HCT116 (cell line): ENCODE measurements at regions not wholly inside any gene's neighbourhood (a gene's known extent, or its start where the extent isn't known, plus 50 kb on each side); places are given as distances from the start of the nearest gene placed in this dataset.

Experiments used
- ATAC-seq: fragments of 200-7000 bp; cut with Tn5 transposase; 2 replicates; pipeline ENCODE4 v1.9.1; 2020; ENCODE audit warnings: mild to moderate bottlenecking, moderate library complexity
- BruUV-seq: library from RNA; stranded (reverse); fragments of 400-500 nt; replicated peaks from 2 replicates; lab custom pipeline; 2021; lab: Mats Ljungman, UMichigan
- CTCF ChIA-PET: fragments of 300-600 bp; sonication (Branson Sonifier 250); formaldehyde crosslinking; loops from one replicate; lab custom pipeline; 2021; ENCODE audit warnings: antibody characterized with exemption; lab: Charles Lee
- POLR2A ChIA-PET: fragments of 300-600, 350-600 bp; sonication (Branson Sonifier 250); formaldehyde crosslinking; loops from one replicate; lab custom pipeline; 2021; ENCODE audit warnings: antibody characterized with exemption; lab: Charles Lee
- RAD21 ChIA-PET, 2 experiments: fragments of 300-600 bp; sonication (Branson Sonifier 250); formaldehyde crosslinking; loops; one replicate each; lab custom pipeline; 2023; ENCODE audit warnings: low total read pairs in 2 of 2; ENCODE audit not compliant: uncharacterized antibody in 2 of 2, unreplicated experiment in 2 of 2, low non-redundant PET in 1 of 2; lab: Charles Lee
- DNase-seq: peaks from one replicate; pipeline ENCODE4 v3.0.0-alpha.2; 2010; ENCODE audit warnings: low read depth, low spot score
- H2AFZ ChIP-seq: fragments of 200-600 bp; shearing (Covaris generic), sonication (generic); 2 replicates; pipeline ENCODE4 v1.6.1; 2017; ENCODE audit warnings: low read depth, mixed run types, mixed read lengths, antibody characterized with exemption, low read length; ENCODE audit not compliant: poor library complexity, severe bottlenecking
- H3K27ac ChIP-seq: 2 replicates; pipeline ENCODE4 v1.5.1; 2012; ENCODE audit warnings: low read depth, low read length
- H3K27me3 ChIP-seq: fragments of 200-600 bp; sonication (generic); 2 replicates; pipeline ENCODE4 v1.6.1; 2016; ENCODE audit warnings: mixed run types, low read length, mixed read lengths; ENCODE audit not compliant: insufficient read depth
- H3K36me3 ChIP-seq, 2 experiments: fragments of 200-500 bp in 1 of 2; fragments of 200-600 bp in 1 of 2; sonication (Bioruptor generic) in 1 of 2; sonication (generic) in 1 of 2; 2 replicates each; pipeline versions ENCODE4 v1.5.1 to v1.6.1; 2014 to 2016; ENCODE audit warnings: low read length in 2 of 2, inconsistent platforms in 1 of 2, mixed read lengths in 1 of 2, mixed run types in 1 of 2; ENCODE audit not compliant: insufficient read depth in 2 of 2, control insufficient read depth in 1 of 2
- H3K4me1 ChIP-seq, 2 experiments: fragments of 200-600 bp in 1 of 2; sonication (generic) in 1 of 2; 2 replicates each; pipeline versions ENCODE4 v1.5.1 to v1.6.1; 2012 to 2017; ENCODE audit warnings: low read length in 2 of 2, inconsistent platforms in 1 of 2, mild to moderate bottlenecking in 1 of 2, mixed read lengths in 1 of 2, mixed run types in 1 of 2, moderate library complexity in 1 of 2; ENCODE audit not compliant: insufficient read depth in 2 of 2, control insufficient read depth in 1 of 2
- H3K4me2 ChIP-seq: fragments of 200-600 bp; sonication (generic); 2 replicates; pipeline ENCODE4 v1.6.1; 2017; ENCODE audit warnings: mixed run types, low read length, mixed read lengths
- H3K4me3 ChIP-seq, 2 experiments: fragments of 200-600 bp in 1 of 2; sonication (generic) in 1 of 2; replicated peaks in 1 of 2; 2 replicates each; pipeline ENCODE4 v1.5.1; 2011 to 2016; ENCODE audit warnings: low read length in 2 of 2, control low read depth in 1 of 2, low read depth in 1 of 2, mild to moderate bottlenecking in 1 of 2, mixed read lengths in 1 of 2, mixed run types in 1 of 2
- H3K79me2 ChIP-seq: fragments of 200-600 bp; sonication (generic); 2 replicates; pipeline ENCODE4 v1.6.1; 2017; ENCODE audit warnings: mild to moderate bottlenecking, mixed run types, low read length, moderate library complexity, mixed read lengths; ENCODE audit not compliant: insufficient read depth
- H3K9ac ChIP-seq: fragments of 200-600 bp; sonication (generic); 2 replicates; pipeline ENCODE4 v1.6.1; 2016; ENCODE audit warnings: low read length, mixed read lengths
- H3K9me2 ChIP-seq: fragments of 200-600 bp; sonication (generic), shearing (Covaris generic); 2 replicates; pipeline ENCODE4 v1.6.1; 2017; ENCODE audit warnings: mixed run types, mild to moderate bottlenecking, moderate library complexity; ENCODE audit not compliant: insufficient read depth
- H3K9me3 ChIP-seq, 2 experiments: fragments of 200-500 bp in 1 of 2; fragments of 200-600 bp in 1 of 2; sonication (Bioruptor generic) in 1 of 2; sonication (generic) in 1 of 2; 2 replicates each; pipeline ENCODE4 v1.6.1; 2014 to 2017; ENCODE audit warnings: low read length in 2 of 2, mixed read lengths in 2 of 2, inconsistent platforms in 1 of 2, low read depth in 1 of 2, mild to moderate bottlenecking in 1 of 2, mixed run types in 1 of 2, moderate library complexity in 1 of 2; ENCODE audit not compliant: control insufficient read depth in 1 of 2, insufficient read depth in 1 of 2
- H4K20me1 ChIP-seq: fragments of 200-600 bp; sonication (generic), shearing (Covaris generic); 2 replicates; pipeline ENCODE4 v1.6.1; 2017; ENCODE audit warnings: mixed run types, mild to moderate bottlenecking, moderate library complexity; ENCODE audit not compliant: insufficient read depth
- CEBPB ChIP-seq: IDR thresholded peaks from 2 replicates; pipeline ENCODE4 v1.6.1; 2012; ENCODE audit warnings: low read depth
- EZH2 ChIP-seq: fragments of 200-600 bp; sonication (generic); IDR thresholded peaks from 2 replicates; pipeline ENCODE4 v1.6.1; 2017; ENCODE audit warnings: antibody characterized with exemption, mixed run types
- JUND ChIP-seq: IDR thresholded peaks from 2 replicates; pipeline ENCODE4 v1.6.1; 2012
- MAX ChIP-seq: IDR thresholded peaks from 2 replicates; pipeline ENCODE4 v1.6.1; 2012
- REST ChIP-seq: IDR thresholded peaks from 2 replicates; pipeline ENCODE4 v1.6.1; 2012; ENCODE audit warnings: low read depth
- SIN3A ChIP-seq: IDR thresholded peaks from 2 replicates; pipeline ENCODE4 v1.6.1; 2012; ENCODE audit warnings: low read depth
- SP1 ChIP-seq: IDR thresholded peaks from 2 replicates; pipeline ENCODE4 v1.6.1; 2012; ENCODE audit warnings: low read depth
- intact Hi-C: fragments of 100-400 bp; cut with micrococcal nuclease; formaldehyde crosslinking; loops from 2 replicates; pipeline ENCODE4 v1.10.0; 2022
- TF ChIP-seq, protein P1 (sequence below), 3 experiments: fragments of 200-600 bp in 1 of 3; sonication (generic) in 1 of 3; IDR thresholded peaks in 2 of 3; conservative IDR thresholded peaks in 1 of 3; 2 replicates each; pipeline ENCODE4 v1.5.1; 2012 to 2017; ENCODE audit warnings: low read depth in 2 of 3, low read length in 2 of 3, antibody characterized with exemption in 1 of 3, borderline replicate concordance in 1 of 3, control low read depth in 1 of 3, mild to moderate bottlenecking in 1 of 3, mixed read lengths in 1 of 3, mixed run types in 1 of 3, moderate library complexity in 1 of 3; ENCODE audit not compliant: insufficient read depth in 1 of 3

- no peak overlapping the region for H3K27ac ChIP-seq
- no peaks in the 10 kb centered on the region for H3K79me2 ChIP-seq
- intact Hi-C loops = no loop called here
- H3K4me2 ChIP-seq = no peak overlapping the region
- ChIA-PET CTCF (no interaction called here), RAD21 (no interaction called here), POLR2A (no interaction called here)
- H3K9ac ChIP-seq = no peak overlapping the region
- no peak for ATAC-seq
- H2AFZ ChIP-seq = no peak overlapping the region
- H3K9me3 ChIP-seq = no peaks in the 10 kb centered on the region
- H3K4me3 ChIP-seq = no peak overlapping the region
- no peaks in the 10 kb centered on the region for H4K20me1 ChIP-seq
- BruUV-seq = no TSS peak
- no peaks in the 10 kb centered on the region for H3K36me3 ChIP-seq
- 0 out of 2 replicates have a peak, but pooled peaks cover 5% of the 10 kb centered on the region for H3K9me2 ChIP-seq
- no peak for DNase-seq
- TF ChIP-seq MAX (no peak), REST (no peak), SP1 (no peak), JUND (no peak), CEBPB (no peak)
- TF ChIP-seq, all 23 proteins: peak for 0
- Histone ChIP-seq H3K27me3 (no peaks in the 10 kb centered on the region), H3K4me1 (no peaks in the 10 kb centered on the region)
Observed at GRCh38 chr12:82184844-82185243, 173.3 kb downstream of the CCDC59 start.

DNA sequence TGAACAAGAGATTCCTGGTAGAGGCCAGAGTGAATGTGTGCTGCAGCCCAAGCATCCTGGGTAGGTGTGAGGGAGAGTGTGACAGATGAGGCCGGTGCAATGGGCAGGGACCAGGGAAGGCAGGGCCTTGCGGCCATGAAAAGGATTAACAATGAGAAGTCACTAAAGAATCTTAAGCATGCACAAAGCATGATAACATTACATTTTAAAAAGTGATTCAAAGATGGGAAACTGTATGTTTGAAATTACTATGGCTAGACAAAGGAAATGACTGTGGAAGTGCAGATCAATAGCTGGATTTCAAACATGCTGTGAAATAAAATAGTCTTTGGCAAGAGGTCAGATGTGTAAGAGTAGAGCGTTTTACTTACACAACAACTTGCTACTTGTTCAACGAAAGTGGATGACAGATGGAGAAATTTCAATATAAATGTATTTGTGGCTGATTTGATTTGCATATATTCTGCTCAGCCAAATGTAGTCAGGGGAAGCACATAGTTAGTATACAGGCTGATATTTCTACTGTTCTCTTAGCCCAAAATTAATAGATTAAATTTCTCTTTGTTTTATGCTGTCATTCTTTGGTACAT is 175.5 kb downstream of the CCDC59 start:
- Histone ChIP-seq H2AFZ (no peak overlapping the region), H3K9me3 (no peaks in the 10 kb centered on the region), H3K27me3 (no peaks in the 10 kb centered on the region), H3K4me3 (no peak overlapping the region), H3K9ac (no peak overlapping the region), H3K36me3 (no peaks in the 10 kb centered on the region), H3K27ac (no peak overlapping the region), H3K4me1 (no peaks in the 10 kb centered on the region), H3K79me2 (no peaks in the 10 kb centered on the region), H3K4me2 (no peak overlapping the region), H4K20me1 (no peaks in the 10 kb centered on the region), H3K9me2 (0 out of 2 replicates have a peak, but pooled peaks cover 5% of the 10 kb centered on the region)
- intact Hi-C loops = no loop called here
- no TSS peak for BruUV-seq
- POLR2A ChIA-PET = no interaction called here
- no peak for ATAC-seq
- no peak for DNase-seq
- RAD21 ChIA-PET = no interaction called here
- CTCF ChIA-PET = no interaction called here
- no peak for TF ChIP-seq JUND
- no peak for TF ChIP-seq EZH2
- TF ChIP-seq, protein P1, sequence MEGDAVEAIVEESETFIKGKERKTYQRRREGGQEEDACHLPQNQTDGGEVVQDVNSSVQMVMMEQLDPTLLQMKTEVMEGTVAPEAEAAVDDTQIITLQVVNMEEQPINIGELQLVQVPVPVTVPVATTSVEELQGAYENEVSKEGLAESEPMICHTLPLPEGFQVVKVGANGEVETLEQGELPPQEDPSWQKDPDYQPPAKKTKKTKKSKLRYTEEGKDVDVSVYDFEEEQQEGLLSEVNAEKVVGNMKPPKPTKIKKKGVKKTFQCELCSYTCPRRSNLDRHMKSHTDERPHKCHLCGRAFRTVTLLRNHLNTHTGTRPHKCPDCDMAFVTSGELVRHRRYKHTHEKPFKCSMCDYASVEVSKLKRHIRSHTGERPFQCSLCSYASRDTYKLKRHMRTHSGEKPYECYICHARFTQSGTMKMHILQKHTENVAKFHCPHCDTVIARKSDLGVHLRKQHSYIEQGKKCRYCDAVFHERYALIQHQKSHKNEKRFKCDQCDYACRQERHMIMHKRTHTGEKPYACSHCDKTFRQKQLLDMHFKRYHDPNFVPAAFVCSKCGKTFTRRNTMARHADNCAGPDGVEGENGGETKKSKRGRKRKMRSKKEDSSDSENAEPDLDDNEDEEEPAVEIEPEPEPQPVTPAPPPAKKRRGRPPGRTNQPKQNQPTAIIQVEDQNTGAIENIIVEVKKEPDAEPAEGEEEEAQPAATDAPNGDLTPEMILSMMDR (IDR thresholded peaks at IDR 0.05 in 2 of 3, conservative IDR thresholded peaks at IDR 0.05 in 1 of 3; ENCODE audit: borderline replicate concordance in 1 of 3, insufficient read depth in 1 of 3, low read depth in 2 of 3, low read length in 2 of 3) = no peak
- TF ChIP-seq REST = no peak
- no peak for TF ChIP-seq CEBPB
- no peak for TF ChIP-seq SIN3A
